ENCODE measurements at regions not wholly inside any gene's neighbourhood (a gene's known extent, or its start where the extent isn't known, plus 50 kb on each side); places are given as distances from the start of the nearest gene placed in this dataset.
"Not testable (repeated sequence)": the region's sequence is repeated elsewhere in the genome, so short reads cannot be mapped to it uniquely, and the experiment has no call there.

DNA sequence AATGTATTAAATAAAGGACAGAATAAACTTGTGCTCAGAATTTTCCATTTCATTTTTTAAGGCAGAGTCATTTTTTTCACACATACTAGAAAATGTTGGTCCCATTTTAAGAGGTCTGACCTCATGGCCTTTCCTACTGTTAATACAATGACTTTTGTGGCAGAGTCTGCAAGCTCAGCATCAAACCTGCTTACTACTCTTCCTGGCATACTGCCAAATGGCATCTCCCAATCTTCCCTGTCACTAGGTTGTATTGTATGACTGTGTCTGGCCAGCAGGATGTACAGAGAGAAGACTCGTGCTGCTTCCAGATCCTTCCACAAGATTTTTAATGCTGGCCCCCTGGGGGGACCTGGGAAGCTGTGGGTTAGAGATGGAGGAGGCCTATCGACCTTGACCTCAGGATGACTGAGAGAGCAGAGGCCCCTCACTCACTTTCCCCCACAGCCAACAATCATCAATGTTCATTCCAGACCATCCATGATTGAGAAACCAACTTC, 64.7 kb downstream of the BARX1 start:
- TF ChIP-seq, protein P1, sequence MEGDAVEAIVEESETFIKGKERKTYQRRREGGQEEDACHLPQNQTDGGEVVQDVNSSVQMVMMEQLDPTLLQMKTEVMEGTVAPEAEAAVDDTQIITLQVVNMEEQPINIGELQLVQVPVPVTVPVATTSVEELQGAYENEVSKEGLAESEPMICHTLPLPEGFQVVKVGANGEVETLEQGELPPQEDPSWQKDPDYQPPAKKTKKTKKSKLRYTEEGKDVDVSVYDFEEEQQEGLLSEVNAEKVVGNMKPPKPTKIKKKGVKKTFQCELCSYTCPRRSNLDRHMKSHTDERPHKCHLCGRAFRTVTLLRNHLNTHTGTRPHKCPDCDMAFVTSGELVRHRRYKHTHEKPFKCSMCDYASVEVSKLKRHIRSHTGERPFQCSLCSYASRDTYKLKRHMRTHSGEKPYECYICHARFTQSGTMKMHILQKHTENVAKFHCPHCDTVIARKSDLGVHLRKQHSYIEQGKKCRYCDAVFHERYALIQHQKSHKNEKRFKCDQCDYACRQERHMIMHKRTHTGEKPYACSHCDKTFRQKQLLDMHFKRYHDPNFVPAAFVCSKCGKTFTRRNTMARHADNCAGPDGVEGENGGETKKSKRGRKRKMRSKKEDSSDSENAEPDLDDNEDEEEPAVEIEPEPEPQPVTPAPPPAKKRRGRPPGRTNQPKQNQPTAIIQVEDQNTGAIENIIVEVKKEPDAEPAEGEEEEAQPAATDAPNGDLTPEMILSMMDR (IDR thresholded peaks at IDR 0.05), result no peak
- no peak for TF ChIP-seq POLR2A (IDR thresholded peaks at IDR 0.05)

DNA sequence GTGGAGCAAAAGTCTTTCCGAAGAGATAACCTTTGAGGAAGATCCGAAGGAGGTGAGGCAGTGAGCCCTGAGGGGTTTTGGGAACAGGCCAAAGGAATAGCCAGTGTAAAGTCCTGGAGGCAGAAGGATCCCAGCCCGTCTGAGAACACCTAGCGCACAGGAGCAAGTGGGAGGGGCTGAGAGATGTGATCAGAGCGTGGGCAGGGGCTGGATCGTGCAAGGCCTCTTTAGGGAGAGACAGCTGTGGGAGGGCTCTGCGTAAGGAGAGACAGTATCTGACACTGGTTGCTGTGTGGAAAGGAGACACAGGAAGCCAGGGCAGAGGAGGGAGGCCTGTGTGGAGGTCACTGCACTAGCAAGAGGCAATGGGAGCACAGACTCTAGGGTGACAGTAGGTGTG, 68.2 kb downstream of the BARX1 start:
- intact Hi-C loops (cut with DNase I; ENCODE audit: low total_unique reads), result no loop called here
- TF ChIP-seq POLR2A (IDR thresholded peaks at IDR 0.05), result no peak
- TF ChIP-seq, protein P1 (IDR thresholded peaks at IDR 0.05), result no peak

More for the DNA sequence above, 64.7 kb downstream of the BARX1 start:
- DNase-seq (ENCODE audit: low spot score in 2 of 2), result peak in 1 of 2 donors; percentile 29
- H3K4me3 ChIP-seq (ENCODE audit: low read depth, poor library complexity, severe bottlenecking), result no peak overlapping the region
- 48 to 58% methylated on average over 2 of the region's 2 CpGs for WGBS, 2 donors
- intact Hi-C loops (cut with DNase I; ENCODE audit: low total_unique reads), result no loop called here

DNA sequence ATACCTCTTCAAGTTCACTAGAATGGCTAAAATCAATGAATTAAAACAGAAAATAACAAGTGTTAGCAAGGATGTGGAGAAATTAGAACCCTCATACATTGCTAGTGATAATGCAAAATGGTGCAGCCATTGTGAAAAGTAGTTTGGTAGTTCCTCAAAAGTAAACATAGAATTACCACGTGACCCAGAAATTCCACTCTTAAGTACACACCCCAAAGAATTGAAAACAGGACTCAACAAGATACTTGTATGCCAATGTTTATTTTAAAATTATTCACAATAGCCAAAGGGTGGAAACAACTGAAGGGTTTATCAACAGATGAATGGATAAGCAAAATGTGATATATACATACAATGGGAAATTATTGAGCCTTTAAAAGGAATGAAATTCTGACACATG, 70.3 kb downstream of the BARX1 start:
- H3K4me3 ChIP-seq (ENCODE audit: low read depth, poor library complexity, severe bottlenecking), result no peak overlapping the region
- DNase-seq (ENCODE audit: low spot score in 2 of 2), result no peak
- intact Hi-C loops (cut with DNase I; ENCODE audit: low total_unique reads), result no loop called here
- 38 to 45% methylated on average over 1 of the region's 1 CpG for WGBS, 2 donors
- TF ChIP-seq, protein P1 (IDR thresholded peaks at IDR 0.05), result no peak
- TF ChIP-seq POLR2A (IDR thresholded peaks at IDR 0.05), result no peak

More for the DNA sequence above, 68.2 kb downstream of the BARX1 start:
- DNase-seq (ENCODE audit: low spot score in 2 of 2), result peak in 1 of 2 donors; percentile 66
- no peak overlapping the region for H3K4me3 ChIP-seq (ENCODE audit: low read depth, poor library complexity, severe bottlenecking)
- WGBS, 2 donors, result 52 to 56% methylated on average over 7 of the region's 7 CpGs

DNA sequence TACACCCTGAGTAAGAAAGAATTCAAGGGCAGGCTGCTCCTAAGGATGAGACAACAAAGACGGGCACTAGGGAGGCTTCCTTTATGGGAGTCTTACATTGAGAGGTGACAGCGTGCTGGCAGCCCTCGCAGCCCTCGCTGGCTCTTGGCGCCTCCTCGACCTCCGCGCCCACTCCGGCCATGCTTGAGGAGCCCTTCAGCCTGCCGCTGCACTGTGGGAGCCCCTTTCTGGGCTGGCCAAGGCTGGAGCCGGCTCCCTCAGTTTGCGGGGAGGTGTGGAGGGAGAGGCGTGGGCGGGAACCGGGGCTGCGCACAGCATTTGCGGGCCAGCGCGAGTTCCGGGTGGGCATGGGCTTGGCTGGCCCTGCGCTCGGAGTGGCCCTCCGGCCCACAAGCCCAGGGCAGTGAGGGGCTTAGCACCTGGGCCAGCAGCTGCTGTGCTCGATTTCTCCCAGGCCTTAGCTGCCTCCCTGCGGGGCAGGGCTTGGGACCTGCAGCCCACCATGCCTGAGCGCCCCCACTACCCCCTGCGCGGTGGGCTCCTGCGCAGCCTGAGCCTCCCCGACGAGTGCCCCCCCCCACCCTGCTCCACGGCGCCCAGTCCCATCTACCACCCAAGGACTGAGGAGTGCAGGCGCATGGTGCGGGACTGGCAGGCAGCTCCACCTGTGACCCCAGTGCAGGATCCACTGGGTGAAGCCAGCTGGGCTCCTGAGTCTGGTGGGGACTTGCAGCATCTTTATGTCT, 75.3 kb downstream of the BARX1 start:
- WGBS, 2 donors, result 92 to 93% methylated on average over 12 to 35 of the region's 35 CpGs
- intact Hi-C loops (cut with DNase I; ENCODE audit: low total_unique reads); DNase-seq (ENCODE audit: low spot score in 2 of 2); H3K4me3 ChIP-seq (ENCODE audit: low read depth, poor library complexity, severe bottlenecking): not testable (repeated sequence)

DNA sequence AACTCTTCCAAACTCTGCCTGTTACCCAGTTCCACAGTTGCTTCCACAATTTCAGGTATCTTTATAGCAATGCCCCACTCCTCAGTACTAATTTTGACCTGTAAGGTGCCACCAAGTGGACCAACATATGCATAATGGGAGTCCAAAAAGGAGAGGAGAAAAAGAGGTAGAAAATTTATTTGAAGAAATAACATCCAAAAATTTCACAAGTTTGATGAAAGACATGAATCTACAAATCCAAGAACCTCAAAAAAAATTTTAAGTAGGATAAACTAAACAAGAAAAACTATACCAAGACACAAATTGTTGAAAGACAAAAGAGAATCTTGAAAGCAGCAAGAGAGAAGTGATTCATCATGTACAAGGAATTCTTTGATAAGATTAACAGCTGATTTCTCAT, 79.8 kb downstream of the BARX1 start:
- H3K4me3 ChIP-seq (ENCODE audit: low read depth, poor library complexity, severe bottlenecking), result no peak overlapping the region
- no peak for DNase-seq (ENCODE audit: low spot score in 2 of 2)
- TF ChIP-seq, protein P1 (IDR thresholded peaks at IDR 0.05), result no peak
- intact Hi-C loops (cut with DNase I; ENCODE audit: low total_unique reads), result no loop called here

DNA sequence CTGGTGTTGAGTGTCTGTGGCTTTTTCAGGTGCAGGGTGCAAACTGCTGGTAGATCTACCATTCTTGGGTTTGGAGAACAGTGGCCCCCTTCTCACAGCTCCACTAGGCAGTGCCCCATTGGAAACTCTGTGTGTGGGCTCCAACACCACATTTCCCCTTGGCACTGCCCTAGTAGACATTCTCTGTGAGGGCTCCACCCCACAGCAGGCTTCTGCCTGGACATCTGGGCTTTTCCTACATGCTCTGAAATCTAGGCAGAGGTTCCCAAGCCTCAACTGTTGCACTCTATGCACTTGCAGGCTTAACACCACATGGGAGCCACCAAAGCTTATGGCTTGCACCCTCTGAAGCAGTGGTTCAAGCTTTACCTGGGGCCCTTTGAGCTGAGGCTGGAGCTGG, 80.9 kb downstream of the BARX1 start:
- H3K4me3 ChIP-seq (ENCODE audit: low read depth, poor library complexity, severe bottlenecking), result no peak overlapping the region
- intact Hi-C loops (cut with DNase I; ENCODE audit: low total_unique reads), result no loop called here
- TF ChIP-seq, protein P1 (IDR thresholded peaks at IDR 0.05), result no peak
- TF ChIP-seq POLR2A (IDR thresholded peaks at IDR 0.05), result no peak
- no peak for DNase-seq (ENCODE audit: low spot score in 2 of 2)
